ENCODE measurements at regions not wholly inside any gene's neighbourhood (a gene's known extent, or its start where the extent isn't known, plus 50 kb on each side); places are given as distances from the start of the nearest gene placed in this dataset.

DNA sequence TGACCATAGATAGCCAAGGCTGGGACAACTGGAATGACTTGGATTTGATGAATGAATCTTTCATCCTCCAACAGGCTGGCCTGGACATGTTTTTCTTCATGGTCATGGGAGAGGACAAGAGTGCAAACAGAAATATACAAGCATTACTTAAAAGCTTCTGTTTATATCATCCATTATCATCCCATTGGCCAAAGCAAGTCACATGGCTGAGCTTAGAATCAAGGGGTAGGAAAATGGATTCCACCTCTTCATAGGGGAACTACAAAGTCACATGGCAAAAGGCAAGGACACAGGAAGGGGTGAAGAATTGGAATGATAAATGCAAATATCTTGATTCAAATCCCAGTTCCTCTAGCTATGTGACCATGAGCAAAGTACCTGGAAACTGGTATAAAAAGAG is 90.2 kb upstream of the BARHL2 start:
- DNase-seq, result no peak
- no peaks in the 10 kb centered on the region for H3K36me3 ChIP-seq
- TF ChIP-seq, protein P1, sequence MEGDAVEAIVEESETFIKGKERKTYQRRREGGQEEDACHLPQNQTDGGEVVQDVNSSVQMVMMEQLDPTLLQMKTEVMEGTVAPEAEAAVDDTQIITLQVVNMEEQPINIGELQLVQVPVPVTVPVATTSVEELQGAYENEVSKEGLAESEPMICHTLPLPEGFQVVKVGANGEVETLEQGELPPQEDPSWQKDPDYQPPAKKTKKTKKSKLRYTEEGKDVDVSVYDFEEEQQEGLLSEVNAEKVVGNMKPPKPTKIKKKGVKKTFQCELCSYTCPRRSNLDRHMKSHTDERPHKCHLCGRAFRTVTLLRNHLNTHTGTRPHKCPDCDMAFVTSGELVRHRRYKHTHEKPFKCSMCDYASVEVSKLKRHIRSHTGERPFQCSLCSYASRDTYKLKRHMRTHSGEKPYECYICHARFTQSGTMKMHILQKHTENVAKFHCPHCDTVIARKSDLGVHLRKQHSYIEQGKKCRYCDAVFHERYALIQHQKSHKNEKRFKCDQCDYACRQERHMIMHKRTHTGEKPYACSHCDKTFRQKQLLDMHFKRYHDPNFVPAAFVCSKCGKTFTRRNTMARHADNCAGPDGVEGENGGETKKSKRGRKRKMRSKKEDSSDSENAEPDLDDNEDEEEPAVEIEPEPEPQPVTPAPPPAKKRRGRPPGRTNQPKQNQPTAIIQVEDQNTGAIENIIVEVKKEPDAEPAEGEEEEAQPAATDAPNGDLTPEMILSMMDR (IDR thresholded peaks at IDR 0.05), result no peak
- no peak for TF ChIP-seq POLR2A (IDR thresholded peaks at IDR 0.05)
- H3K27me3 ChIP-seq, result no peaks in the 10 kb centered on the region
- H3K27ac ChIP-seq, result no peak overlapping the region
- intact Hi-C loops (cut with DNase I), result no loop called here
- no peaks in the 10 kb centered on the region for H3K4me1 ChIP-seq
- H3K9me3 ChIP-seq, result no peaks in the 10 kb centered on the region
- H3K4me3 ChIP-seq, result no peak overlapping the region

DNA sequence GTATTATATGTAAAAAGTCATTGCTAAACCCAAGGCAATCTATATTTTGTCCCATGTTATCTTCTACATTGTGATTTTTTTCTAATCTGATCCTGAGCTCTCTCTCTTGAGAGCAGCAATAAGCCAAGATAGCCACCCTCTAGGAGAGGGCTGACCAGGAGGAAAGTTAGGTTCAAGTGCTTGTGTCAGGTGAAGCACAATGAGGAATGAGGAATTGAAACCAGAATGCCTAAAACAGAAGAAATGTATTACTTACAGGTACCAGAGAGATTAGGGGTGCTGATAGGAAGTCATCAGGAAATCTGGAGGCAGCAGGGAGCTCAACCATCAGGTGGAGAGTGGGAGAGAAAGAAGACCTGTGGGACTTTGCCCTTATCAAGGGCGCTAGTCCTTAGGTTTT is 85.5 kb upstream of the BARHL2 start:
- no peak for TF ChIP-seq POLR2A (IDR thresholded peaks at IDR 0.05)
- no peak for DNase-seq
- Histone ChIP-seq H3K4me1 (no peaks in the 10 kb centered on the region), H3K9me3 (no peaks in the 10 kb centered on the region), H3K27me3 (peaks cover 0 to 9% (median 0%) of the 10 kb centered on the region in 4 donors), H3K27ac (no peak overlapping the region), H3K4me3 (no peak overlapping the region), H3K36me3 (no peaks in the 10 kb centered on the region)
- 70 to 73% methylated on average over 1 of the region's 1 CpG for WGBS, 2 donors
- intact Hi-C loops (cut with DNase I), result no loop called here

DNA sequence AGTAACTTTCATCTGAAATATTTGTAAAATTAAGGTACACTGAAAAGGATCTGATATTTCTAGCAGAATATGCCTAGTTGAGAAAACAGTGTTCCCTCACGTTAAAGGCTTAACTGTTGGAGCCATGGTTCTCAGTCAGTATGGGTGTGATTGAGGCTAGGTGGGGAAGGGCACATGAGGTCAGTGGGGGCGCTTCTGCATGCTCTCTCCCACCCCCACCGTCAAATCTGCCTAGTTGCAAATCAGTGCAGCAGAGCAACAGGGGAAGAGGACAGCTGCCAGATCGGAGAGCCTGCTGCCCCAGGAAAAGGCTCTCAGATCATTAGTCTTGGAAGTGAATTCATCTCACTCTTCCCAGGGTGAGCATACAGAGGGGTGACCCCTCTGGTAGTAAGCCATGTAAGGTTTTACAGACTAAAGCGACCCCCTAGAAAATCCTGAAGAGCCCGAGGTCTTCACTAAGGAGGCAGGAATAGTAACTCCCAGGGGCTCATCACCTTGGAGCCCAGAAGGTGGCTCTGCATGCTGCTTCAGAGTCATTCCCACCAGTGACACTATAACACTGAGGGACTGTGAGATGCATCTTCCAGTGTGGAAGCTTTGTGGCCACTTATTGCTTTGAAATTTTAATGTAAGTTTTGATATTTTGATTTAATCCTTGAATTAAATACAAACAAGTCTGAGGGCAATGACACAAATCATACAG is 83.1 kb upstream of the BARHL2 start:
- intact Hi-C loops (cut with DNase I), result no loop called here
- peaks cover 0 to 9% (median 0%) of the 10 kb centered on the region in 4 donors for H3K27me3 ChIP-seq
- H3K4me3 ChIP-seq, result no peak overlapping the region
- 18 to 30% methylated on average over 5 of the region's 6 CpGs for WGBS, 2 donors
- no peak for TF ChIP-seq POLR2A (IDR thresholded peaks at IDR 0.05)
- TF ChIP-seq, protein P1 (IDR thresholded peaks at IDR 0.05), result no peak
- H3K36me3 ChIP-seq, result no peaks in the 10 kb centered on the region
- no peak for DNase-seq
- no peaks in the 10 kb centered on the region for H3K9me3 ChIP-seq
- H3K27ac ChIP-seq, result no peak overlapping the region
- H3K4me1 ChIP-seq, result no peaks in the 10 kb centered on the region

DNA sequence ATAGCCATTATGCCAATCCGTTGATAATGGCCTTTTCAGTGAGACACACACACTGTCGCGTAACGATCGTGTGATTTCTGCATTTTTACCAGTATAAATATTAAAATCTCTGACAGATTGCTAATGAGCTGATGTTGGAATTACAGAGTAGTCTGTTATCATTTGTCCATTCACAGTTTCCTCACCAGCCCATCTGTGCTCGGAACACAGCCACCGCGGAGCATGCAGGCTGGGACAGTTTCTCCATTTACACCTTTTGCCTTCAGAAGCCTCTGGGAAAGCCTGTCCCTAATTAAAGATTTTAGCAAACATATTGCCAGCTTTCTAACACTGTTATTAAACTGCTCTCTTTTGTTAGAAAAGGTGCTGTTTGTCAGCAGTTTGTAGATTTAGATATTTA is 82.2 kb upstream of the BARHL2 start:
- WGBS, 2 donors, result 86 to 89% methylated on average over 8 of the region's 8 CpGs
- no peak for DNase-seq
- Histone ChIP-seq H3K4me3 (no peak overlapping the region), H3K36me3 (no peaks in the 10 kb centered on the region), H3K4me1 (no peaks in the 10 kb centered on the region), H3K27ac (no peak overlapping the region), H3K9me3 (no peaks in the 10 kb centered on the region), H3K27me3 (peaks cover 0 to 9% (median 0%) of the 10 kb centered on the region in 4 donors)
- TF ChIP-seq POLR2A (IDR thresholded peaks at IDR 0.05), result no peak
- TF ChIP-seq, protein P1 (IDR thresholded peaks at IDR 0.05), result no peak
- intact Hi-C loops (cut with DNase I), result no loop called here

DNA sequence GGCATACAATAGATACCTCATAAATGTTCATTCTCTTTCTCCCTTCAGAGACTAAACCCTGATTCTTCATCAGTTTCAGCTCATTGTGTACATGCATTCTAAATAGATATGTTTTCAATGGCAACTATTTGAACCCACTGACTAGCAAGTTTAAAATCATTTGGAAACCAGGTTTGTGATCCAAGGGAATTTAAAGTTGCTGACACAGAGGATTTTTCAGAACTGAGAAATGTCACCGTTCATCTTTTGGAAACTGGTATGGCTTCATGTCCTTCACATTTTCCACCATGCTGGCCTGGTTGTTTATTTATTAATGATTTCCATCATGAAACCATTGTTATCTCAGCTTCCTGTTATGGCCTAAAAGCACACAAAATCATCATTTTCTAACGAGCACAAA is 81.8 kb upstream of the BARHL2 start:
- H3K27me3 ChIP-seq, result peaks cover 0 to 9% (median 0%) of the 10 kb centered on the region in 4 donors
- TF ChIP-seq, protein P1 (IDR thresholded peaks at IDR 0.05), result no peak
- no peak for TF ChIP-seq POLR2A (IDR thresholded peaks at IDR 0.05)
- H3K4me1 ChIP-seq, result no peaks in the 10 kb centered on the region
- H3K27ac ChIP-seq, result no peak overlapping the region
- intact Hi-C loops (cut with DNase I), result no loop called here
- H3K36me3 ChIP-seq, result no peaks in the 10 kb centered on the region
- no peaks in the 10 kb centered on the region for H3K9me3 ChIP-seq
- H3K4me3 ChIP-seq, result no peak overlapping the region
- WGBS, 2 donors, result 45 to 53% methylated on average over 2 of the region's 2 CpGs
- DNase-seq, result no peak

DNA sequence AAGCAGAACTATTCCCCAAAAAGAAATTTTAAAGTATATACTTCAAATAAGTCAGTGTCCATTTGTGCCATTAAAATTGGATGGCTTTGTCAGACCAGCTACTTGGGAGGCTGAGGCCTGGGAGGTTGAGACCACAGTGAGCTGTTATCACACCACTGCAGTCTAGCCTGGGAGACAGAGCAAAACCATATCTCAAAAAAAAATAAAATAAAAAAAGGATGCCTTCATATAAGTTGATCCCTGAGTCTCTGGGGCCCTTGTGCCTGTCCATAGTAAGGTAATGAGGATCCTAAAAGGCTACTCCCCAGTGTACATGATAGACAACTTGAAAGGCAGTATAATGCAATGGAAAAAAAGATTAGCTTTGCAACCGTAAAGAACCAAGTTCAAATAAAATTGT is 81.2 kb upstream of the BARHL2 start:
- intact Hi-C loops (cut with DNase I), result no loop called here
- Histone ChIP-seq H3K27me3 (peaks cover 0 to 9% (median 0%) of the 10 kb centered on the region in 4 donors), H3K27ac (no peak overlapping the region), H3K36me3 (no peaks in the 10 kb centered on the region), H3K4me1 (no peaks in the 10 kb centered on the region), H3K4me3 (no peak overlapping the region), H3K9me3 (no peaks in the 10 kb centered on the region)
- TF ChIP-seq, protein P1 (IDR thresholded peaks at IDR 0.05), result no peak
- no peak for TF ChIP-seq POLR2A (IDR thresholded peaks at IDR 0.05)
- 79 to 100% methylated on average over 1 of the region's 1 CpG for WGBS, 2 donors
- no peak for DNase-seq
